ENCODE measurements at regions not wholly inside any gene's neighbourhood (a gene's known extent, or its start where the extent isn't known, plus 50 kb on each side); places are given as distances from the start of the nearest gene placed in this dataset.

- TF ChIP-seq MYC (IDR thresholded peaks at IDR 0.05; ENCODE audit: low read depth, low read length) (no peak), CTCF (IDR thresholded peaks at IDR 0.05; ENCODE audit: low read depth, low read length) (no peak), POLR2A (IDR thresholded peaks at IDR 0.05; ENCODE audit: extremely low read depth, insufficient read length) (no peak)
- TF ChIP-seq, protein P1, sequence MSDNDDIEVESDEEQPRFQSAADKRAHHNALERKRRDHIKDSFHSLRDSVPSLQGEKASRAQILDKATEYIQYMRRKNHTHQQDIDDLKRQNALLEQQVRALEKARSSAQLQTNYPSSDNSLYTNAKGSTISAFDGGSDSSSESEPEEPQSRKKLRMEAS (IDR thresholded peaks at IDR 0.05; ENCODE audit: low read depth, low read length), result no peak
Observed at GRCh38 chr5:57405984-57406383, 76.6 kb downstream of the ACTBL2 start.

Measured in NB4 (cell line).